ENCODE measurements at regions not wholly inside any gene's neighbourhood (a gene's known extent, or its start where the extent isn't known, plus 50 kb on each side); places are given as distances from the start of the nearest gene placed in this dataset.

DNA sequence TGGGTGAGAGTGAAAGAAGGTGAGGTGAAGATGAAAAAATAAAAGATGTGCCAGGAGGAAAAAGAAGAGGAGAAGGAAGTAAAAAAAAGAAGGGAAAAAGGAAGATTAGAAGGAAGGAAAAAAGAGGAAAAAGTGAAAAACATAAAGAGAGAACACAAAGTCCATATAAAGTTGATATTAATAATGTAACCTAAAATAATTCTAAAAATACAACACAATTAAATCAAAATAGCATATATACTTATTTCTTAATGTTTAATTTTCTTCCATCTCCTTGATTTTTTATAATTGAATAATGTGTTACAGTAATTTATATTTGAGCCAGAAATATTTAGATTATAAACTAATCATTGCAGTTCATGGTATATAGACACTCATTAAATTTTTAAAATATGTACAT, 124.4 kb upstream of the NOVA1 start:
- no peak for FAIRE-seq
- H3K27me3 ChIP-seq (ENCODE audit: control insufficient read depth, extremely low read depth, insufficient read depth, low read length) = no peaks in the 10 kb centered on the region
- peaks cover 2% of the 10 kb centered on the region for H3K9me3 ChIP-seq (ENCODE audit: control insufficient read depth, low read depth, low read length)
- H3K27ac ChIP-seq (ENCODE audit: control insufficient read depth, insufficient read depth, low read length) = no peak overlapping the region
- no peaks in the 10 kb centered on the region for H3K36me3 ChIP-seq (ENCODE audit: control insufficient read depth in 2 of 2, extremely low read depth in 1 of 2, insufficient read depth in 2 of 2, low read length in 2 of 2)
- H3K4me3 ChIP-seq (ENCODE audit: control insufficient read depth in 2 of 3, extremely low read depth in 1 of 3, insufficient read depth in 2 of 3, low read depth in 1 of 3, low read length in 3 of 3) = no peak overlapping the region
- H3K4me2 ChIP-seq (ENCODE audit: control insufficient read depth, extremely low read depth, insufficient read depth, low read depth, low read length) = no peak overlapping the region
- H3K79me2 ChIP-seq (ENCODE audit: control insufficient read depth, insufficient read depth, low read length) = no peaks in the 10 kb centered on the region
- TF ChIP-seq EZH2 (IDR thresholded peaks at IDR 0.05; ENCODE audit: low read length) (no peak), CTCF (optimal IDR thresholded peaks at IDR 0.05 in 1 of 3, IDR thresholded peaks at IDR 0.05 in 1 of 3, conservative IDR thresholded peaks at IDR 0.05 in 1 of 3; ENCODE audit: extremely low read depth in 1 of 3, insufficient read depth in 2 of 3, low read length in 3 of 3) (no peak)
- dilution Hi-C loops (cut with MboI; ENCODE audit: extremely low pct_ligation_motif_present, low sequenced_read_pairs) = no loop called here
- H2AFZ ChIP-seq (ENCODE audit: control insufficient read depth, low read length) = no peak overlapping the region
- DNase-seq (ENCODE audit: low read depth, low spot score) = no peak
- H3K4me1 ChIP-seq (ENCODE audit: control insufficient read depth, extremely low read depth, insufficient read depth, low read length) = no peaks in the 10 kb centered on the region
- H4K20me1 ChIP-seq (ENCODE audit: control insufficient read depth, extremely low read depth, insufficient read depth, low read length) = no peaks in the 10 kb centered on the region
- H3K9ac ChIP-seq (ENCODE audit: control insufficient read depth, extremely low read depth, insufficient read depth, low read length) = no peak overlapping the region
- H3K9me1 ChIP-seq (ENCODE audit: control insufficient read depth, extremely low read depth, insufficient read depth, low read length) = no peaks in the 10 kb centered on the region

GRCh38 chr14:26729851-26730250, 132.0 kb upstream of the NOVA1 start:
- DNase-seq (ENCODE audit: low read depth, low spot score) = no peak
- Histone ChIP-seq H3K4me3 (ENCODE audit: control insufficient read depth in 2 of 3, extremely low read depth in 1 of 3, insufficient read depth in 2 of 3, low read depth in 1 of 3, low read length in 3 of 3) (no peak overlapping the region), H3K36me3 (ENCODE audit: control insufficient read depth in 2 of 2, extremely low read depth in 1 of 2, insufficient read depth in 2 of 2, low read length in 2 of 2) (no peaks in the 10 kb centered on the region), H3K4me1 (ENCODE audit: control insufficient read depth, extremely low read depth, insufficient read depth, low read length) (no peaks in the 10 kb centered on the region), H3K9me3 (ENCODE audit: control insufficient read depth, low read depth, low read length) (no peaks in the 10 kb centered on the region), H3K79me2 (ENCODE audit: control insufficient read depth, insufficient read depth, low read length) (no peaks in the 10 kb centered on the region), H3K4me2 (ENCODE audit: control insufficient read depth, extremely low read depth, insufficient read depth, low read depth, low read length) (no peak overlapping the region), H2AFZ (ENCODE audit: control insufficient read depth, low read length) (no peak overlapping the region), H3K9ac (ENCODE audit: control insufficient read depth, extremely low read depth, insufficient read depth, low read length) (no peak overlapping the region), H3K27me3 (ENCODE audit: control insufficient read depth, extremely low read depth, insufficient read depth, low read length) (no peaks in the 10 kb centered on the region), H4K20me1 (ENCODE audit: control insufficient read depth, extremely low read depth, insufficient read depth, low read length) (no peaks in the 10 kb centered on the region), H3K9me1 (ENCODE audit: control insufficient read depth, extremely low read depth, insufficient read depth, low read length) (no peaks in the 10 kb centered on the region), H3K27ac (ENCODE audit: control insufficient read depth, insufficient read depth, low read length) (no peak overlapping the region)
- FAIRE-seq = no peak
- TF ChIP-seq CTCF (optimal IDR thresholded peaks at IDR 0.05 in 1 of 3, IDR thresholded peaks at IDR 0.05 in 1 of 3, conservative IDR thresholded peaks at IDR 0.05 in 1 of 3; ENCODE audit: extremely low read depth in 1 of 3, insufficient read depth in 2 of 3, low read length in 3 of 3) = no peak
- TF ChIP-seq EZH2 (IDR thresholded peaks at IDR 0.05; ENCODE audit: low read length) = no peak
- dilution Hi-C loops (cut with MboI; ENCODE audit: extremely low pct_ligation_motif_present, low sequenced_read_pairs) = no loop called here

All from keratinocyte (primary cell).